ENCODE measurements at regions not wholly inside any gene's neighbourhood (a gene's known extent, or its start where the extent isn't known, plus 50 kb on each side); places are given as distances from the start of the nearest gene placed in this dataset.

DNA sequence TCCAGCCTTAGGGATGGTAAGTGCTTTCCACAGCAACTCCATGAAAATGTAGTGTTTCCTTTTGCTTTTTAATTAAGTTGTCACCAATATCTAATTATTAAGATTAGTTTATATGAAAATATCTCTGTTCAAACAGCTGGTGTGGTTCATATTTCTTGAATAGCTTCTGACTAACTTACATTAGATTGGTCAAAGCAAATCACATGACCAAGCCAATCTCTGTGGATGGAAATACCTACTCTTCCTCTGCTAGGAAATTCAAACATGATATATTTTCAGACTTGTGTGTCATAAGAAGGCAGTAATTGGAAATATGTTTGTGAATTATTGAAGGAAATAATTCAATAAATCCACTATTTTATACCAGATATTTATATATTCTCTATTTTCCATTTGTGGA, 54.6 kb upstream of the CADM2 start:
- in situ Hi-C loops (cut with MboI) (no loop called here), intact Hi-C loops (cut with micrococcal nuclease) (no loop called here)
- no peak overlapping the region for H2AFZ ChIP-seq (ENCODE audit: low read depth, low read length)
- H3K4me3 ChIP-seq, result no peak overlapping the region
- no peaks in the 10 kb centered on the region for H3K79me2 ChIP-seq (ENCODE audit: control insufficient read depth, insufficient read depth, low read length)
- no peaks in the 10 kb centered on the region for H3K4me1 ChIP-seq (replicated peaks in 1 of 2; ENCODE audit: control insufficient read depth in 2 of 2, insufficient read depth in 2 of 2, low read length in 2 of 2)
- ATAC-seq, result no peak
- no peak for DNase-seq (ENCODE audit: extremely low read depth in 1 of 4, low spot score in 3 of 4)
- H3K9me3 ChIP-seq (replicated peaks; ENCODE audit: control insufficient read depth, insufficient read depth, low read depth, low read length), result no peaks in the 10 kb centered on the region
- POLR2A ChIA-PET, result no interaction called here
- no peaks in the 10 kb centered on the region for H4K20me1 ChIP-seq (replicated peaks; ENCODE audit: control insufficient read depth, insufficient read depth, low read length)
- CTCF ChIA-PET (ENCODE audit: low intra/inter-chr PET ratio), result no interaction called here
- no peaks in the 10 kb centered on the region for H3K9me1 ChIP-seq (ENCODE audit: control insufficient read depth, insufficient read depth, low read length)
- no peaks in the 10 kb centered on the region for H3K36me3 ChIP-seq (ENCODE audit: control insufficient read depth, insufficient read depth, low read length)
- no TSS peak for BruUV-seq (replicated peaks)
- H3K4me2 ChIP-seq (ENCODE audit: insufficient read depth, low read length), result no peak overlapping the region
- TF ChIP-seq ZKSCAN1 (IDR thresholded peaks at IDR 0.05; ENCODE audit: low read depth, low read length), result no peak
- TF ChIP-seq, protein P1, sequence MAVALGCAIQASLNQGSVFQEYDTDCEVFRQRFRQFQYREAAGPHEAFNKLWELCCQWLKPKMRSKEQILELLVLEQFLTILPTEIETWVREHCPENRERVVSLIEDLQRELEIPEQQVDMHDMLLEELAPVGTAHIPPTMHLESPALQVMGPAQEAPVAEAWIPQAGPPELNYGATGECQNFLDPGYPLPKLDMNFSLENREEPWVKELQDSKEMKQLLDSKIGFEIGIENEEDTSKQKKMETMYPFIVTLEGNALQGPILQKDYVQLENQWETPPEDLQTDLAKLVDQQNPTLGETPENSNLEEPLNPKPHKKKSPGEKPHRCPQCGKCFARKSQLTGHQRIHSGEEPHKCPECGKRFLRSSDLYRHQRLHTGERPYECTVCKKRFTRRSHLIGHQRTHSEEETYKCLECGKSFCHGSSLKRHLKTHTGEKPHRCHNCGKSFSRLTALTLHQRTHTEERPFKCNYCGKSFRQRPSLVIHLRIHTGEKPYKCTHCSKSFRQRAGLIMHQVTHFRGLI (CRISPR knock-in tag; IDR thresholded peaks at IDR 0.05), result no peak
- H3K27me3 ChIP-seq (ENCODE audit: control insufficient read depth in 2 of 2, insufficient read depth in 2 of 2, low read length in 2 of 2), result no peaks in the 10 kb centered on the region
- no peak overlapping the region for H3K9ac ChIP-seq (ENCODE audit: insufficient read depth in 1 of 2, low read depth in 2 of 2, low read length in 2 of 2)
- H3K27ac ChIP-seq (ENCODE audit: extremely low read depth, low read depth, low read length), result no peak overlapping the region
- no peak for FAIRE-seq

DNA sequence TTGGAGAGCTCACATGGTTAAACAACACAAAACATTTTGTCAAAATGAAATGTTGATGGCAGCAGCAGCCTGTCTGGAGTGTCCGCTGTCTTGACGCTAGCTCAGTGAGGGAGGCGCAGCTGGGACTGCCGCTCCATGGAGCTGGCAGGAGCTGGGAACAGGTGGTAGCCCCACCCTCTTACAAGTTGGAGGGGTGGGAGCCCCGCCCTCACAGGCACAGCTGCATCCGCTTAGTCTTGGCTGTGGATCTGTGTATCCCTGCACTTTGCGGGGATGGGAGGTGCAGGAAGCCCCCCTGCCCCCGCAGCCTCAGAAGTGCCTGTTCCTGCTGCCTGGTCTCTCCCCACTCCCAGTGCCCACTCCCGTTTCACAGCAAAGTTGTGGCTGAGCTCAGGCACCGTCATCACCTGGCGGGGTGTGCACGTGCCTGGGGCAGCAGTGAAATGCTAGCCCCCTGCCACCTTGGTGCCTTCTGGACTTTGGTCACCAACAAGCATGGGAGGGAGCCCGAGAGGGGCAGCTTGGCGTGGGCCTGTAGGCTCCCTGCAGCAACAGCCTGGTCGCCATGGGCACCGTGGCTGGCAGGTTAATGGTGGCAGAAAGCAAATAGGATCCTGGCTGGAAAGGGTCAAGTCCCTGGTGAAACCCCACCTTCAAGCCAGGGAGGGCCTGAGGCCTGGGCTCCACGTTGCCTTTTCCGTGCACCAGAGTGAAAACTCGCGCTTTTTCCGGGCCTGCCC, 53.8 kb upstream of the CADM2 start:
- in situ Hi-C loops (cut with MboI) (no loop called here), intact Hi-C loops (cut with micrococcal nuclease) (no loop called here)
- Histone ChIP-seq H3K4me2 (ENCODE audit: insufficient read depth, low read length) (no peak overlapping the region), H3K36me3 (ENCODE audit: control insufficient read depth, insufficient read depth, low read length) (no peaks in the 10 kb centered on the region), H4K20me1 (replicated peaks; ENCODE audit: control insufficient read depth, insufficient read depth, low read length) (no peaks in the 10 kb centered on the region), H2AFZ (ENCODE audit: low read depth, low read length) (no peak overlapping the region), H3K27me3 (ENCODE audit: control insufficient read depth in 2 of 2, insufficient read depth in 2 of 2, low read length in 2 of 2) (no peaks in the 10 kb centered on the region), H3K9me1 (ENCODE audit: control insufficient read depth, insufficient read depth, low read length) (no peaks in the 10 kb centered on the region), H3K79me2 (ENCODE audit: control insufficient read depth, insufficient read depth, low read length) (no peaks in the 10 kb centered on the region), H3K4me1 (replicated peaks in 1 of 2; ENCODE audit: control insufficient read depth in 2 of 2, insufficient read depth in 2 of 2, low read length in 2 of 2) (no peaks in the 10 kb centered on the region), H3K9ac (ENCODE audit: insufficient read depth in 1 of 2, low read depth in 2 of 2, low read length in 2 of 2) (no peak overlapping the region), H3K4me3 (no peak overlapping the region), H3K27ac (ENCODE audit: extremely low read depth, low read depth, low read length) (no peak overlapping the region), H3K9me3 (replicated peaks; ENCODE audit: control insufficient read depth, insufficient read depth, low read depth, low read length) (no peaks in the 10 kb centered on the region)
- TF ChIP-seq ELF2 (CRISPR knock-in tag; IDR thresholded peaks at IDR 0.05) (no peak), SLC30A9 (CRISPR knock-in tag; IDR thresholded peaks at IDR 0.05) (no peak)
- TF ChIP-seq, protein P2, sequence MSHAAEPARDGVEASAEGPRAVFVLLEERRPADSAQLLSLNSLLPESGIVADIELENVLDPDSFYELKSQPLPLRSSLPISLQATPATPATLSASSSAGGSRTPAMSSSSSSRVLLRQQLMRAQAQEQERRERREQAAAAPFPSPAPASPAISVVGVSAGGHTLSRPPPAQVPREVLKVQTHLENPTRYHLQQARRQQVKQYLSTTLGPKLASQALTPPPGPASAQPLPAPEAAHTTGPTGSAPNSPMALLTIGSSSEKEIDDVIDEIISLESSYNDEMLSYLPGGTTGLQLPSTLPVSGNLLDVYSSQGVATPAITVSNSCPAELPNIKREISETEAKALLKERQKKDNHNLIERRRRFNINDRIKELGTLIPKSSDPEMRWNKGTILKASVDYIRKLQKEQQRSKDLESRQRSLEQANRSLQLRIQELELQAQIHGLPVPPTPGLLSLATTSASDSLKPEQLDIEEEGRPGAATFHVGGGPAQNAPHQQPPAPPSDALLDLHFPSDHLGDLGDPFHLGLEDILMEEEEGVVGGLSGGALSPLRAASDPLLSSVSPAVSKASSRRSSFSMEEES (CRISPR knock-in tag; IDR thresholded peaks at IDR 0.05), result no peak
- TF ChIP-seq, protein P3, sequence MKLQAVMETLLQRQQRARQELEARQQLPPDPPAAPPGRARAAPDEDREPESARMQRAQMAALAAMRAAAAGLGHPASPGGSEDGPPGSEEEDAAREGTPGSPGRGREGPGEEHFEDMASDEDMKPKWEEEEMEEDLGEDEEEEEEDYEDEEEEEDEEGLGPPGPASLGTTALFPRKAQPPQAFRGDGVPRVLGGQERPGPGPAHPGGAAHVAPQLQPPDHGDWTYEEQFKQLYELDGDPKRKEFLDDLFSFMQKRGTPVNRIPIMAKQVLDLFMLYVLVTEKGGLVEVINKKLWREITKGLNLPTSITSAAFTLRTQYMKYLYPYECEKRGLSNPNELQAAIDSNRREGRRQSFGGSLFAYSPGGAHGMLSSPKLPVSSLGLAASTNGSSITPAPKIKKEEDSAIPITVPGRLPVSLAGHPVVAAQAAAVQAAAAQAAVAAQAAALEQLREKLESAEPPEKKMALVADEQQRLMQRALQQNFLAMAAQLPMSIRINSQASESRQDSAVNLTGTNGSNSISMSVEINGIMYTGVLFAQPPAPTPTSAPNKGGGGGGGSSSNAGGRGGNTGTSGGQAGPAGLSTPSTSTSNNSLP (IDR thresholded peaks at IDR 0.05; ENCODE audit: borderline replicate concordance, low read depth, low read length), result no peak
- BruUV-seq (replicated peaks), result no TSS peak
- ATAC-seq, result no peak
- CTCF ChIA-PET (ENCODE audit: low intra/inter-chr PET ratio), result no interaction called here
- DNase-seq (ENCODE audit: extremely low read depth in 1 of 4, low spot score in 3 of 4), result no peak
- 3% methylated on average over 14 of the region's 21 CpGs for WGBS (ENCODE audit: insufficient coverage, low coverage, missing lambda C conversion rate)
- POLR2A ChIA-PET, result no interaction called here
- no peak for FAIRE-seq
